ENCODE measurements at regions not wholly inside any gene's neighbourhood (a gene's known extent, or its start where the extent isn't known, plus 50 kb on each side); places are given as distances from the start of the nearest gene placed in this dataset.

DNA sequence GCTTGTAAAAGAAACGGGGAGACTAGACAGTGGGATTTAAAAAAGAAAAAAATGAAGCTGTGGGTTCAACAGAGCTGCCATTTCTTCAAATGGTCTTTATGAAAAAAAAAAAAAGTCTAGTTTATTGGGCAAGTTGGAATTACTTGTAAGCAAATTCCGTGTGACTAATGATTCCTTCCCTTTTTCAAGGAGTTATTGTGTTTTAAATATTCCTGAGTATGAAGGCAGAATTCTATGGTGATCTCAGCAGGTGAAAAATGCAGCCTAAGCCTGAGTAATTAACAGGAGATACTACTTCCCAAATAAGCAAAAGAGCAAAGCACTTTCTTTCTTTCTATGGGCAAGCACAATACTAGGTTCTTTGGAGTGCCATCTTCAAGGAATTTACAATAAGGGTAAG lies 481.9 kb downstream of the ZNF608 start:
- no peak overlapping the region for H3K27ac Mint-ChIP-seq
- ATAC-seq (no peak), DNase-seq (no peak)
- H3K36me3 Mint-ChIP-seq = no peaks in the 10 kb centered on the region
- H3K4me1 Mint-ChIP-seq = no peaks in the 10 kb centered on the region
- peaks cover 3% of the 10 kb centered on the region for H3K9me3 Mint-ChIP-seq (ENCODE audit: low read depth)
- H3K27me3 Mint-ChIP-seq = no peaks in the 10 kb centered on the region
- CTCF ChIA-PET = no interaction called here
- no peak overlapping the region for H3K4me3 Mint-ChIP-seq

DNA sequence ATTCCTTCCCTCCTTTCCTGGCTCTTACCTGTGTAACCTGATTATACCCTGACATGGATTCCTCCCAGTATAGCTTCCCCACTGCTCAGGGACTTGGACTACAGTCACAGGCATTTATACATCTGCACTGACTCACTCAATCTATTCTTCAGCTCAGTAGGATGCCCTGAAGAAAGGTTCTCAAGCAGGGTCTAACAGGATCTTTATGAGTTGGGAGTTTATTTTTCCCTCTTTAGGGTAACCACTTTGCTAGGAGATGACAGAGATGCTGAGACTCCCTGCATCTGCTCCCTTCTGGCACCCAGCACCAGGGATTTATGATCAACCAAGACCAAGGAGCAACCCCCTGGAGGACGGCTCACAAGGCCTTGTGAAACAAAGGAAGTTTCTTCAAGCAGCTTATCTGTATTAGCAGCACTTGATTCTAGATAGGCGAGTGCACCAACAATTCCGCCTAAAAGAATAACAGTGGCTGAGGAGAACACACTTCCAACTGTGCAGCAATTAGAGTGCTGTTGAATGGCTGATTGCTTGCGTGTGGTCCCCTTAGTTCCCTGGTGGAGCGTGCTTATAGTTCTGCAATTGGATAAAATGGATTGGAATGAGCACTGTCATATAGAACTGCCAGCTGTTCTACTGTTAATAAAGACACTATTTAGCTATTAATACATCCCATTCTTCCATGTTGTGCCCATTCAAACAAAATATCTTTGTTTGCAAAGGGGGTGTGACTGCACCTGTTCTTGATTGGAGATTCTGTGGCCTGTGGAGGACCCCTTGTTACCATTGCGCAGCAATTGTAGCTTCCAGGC lies 482.6 kb downstream of the ZNF608 start:
- no peaks in the 10 kb centered on the region for H3K4me1 Mint-ChIP-seq
- no peak overlapping the region for H3K4me3 Mint-ChIP-seq
- ATAC-seq = no peak
- DNase-seq = no peak
- peaks cover 3% of the 10 kb centered on the region for H3K9me3 Mint-ChIP-seq (ENCODE audit: low read depth)
- H3K27ac Mint-ChIP-seq = no peak overlapping the region
- no peaks in the 10 kb centered on the region for H3K36me3 Mint-ChIP-seq
- H3K27me3 Mint-ChIP-seq = no peaks in the 10 kb centered on the region
- CTCF ChIA-PET = no interaction called here

DNA sequence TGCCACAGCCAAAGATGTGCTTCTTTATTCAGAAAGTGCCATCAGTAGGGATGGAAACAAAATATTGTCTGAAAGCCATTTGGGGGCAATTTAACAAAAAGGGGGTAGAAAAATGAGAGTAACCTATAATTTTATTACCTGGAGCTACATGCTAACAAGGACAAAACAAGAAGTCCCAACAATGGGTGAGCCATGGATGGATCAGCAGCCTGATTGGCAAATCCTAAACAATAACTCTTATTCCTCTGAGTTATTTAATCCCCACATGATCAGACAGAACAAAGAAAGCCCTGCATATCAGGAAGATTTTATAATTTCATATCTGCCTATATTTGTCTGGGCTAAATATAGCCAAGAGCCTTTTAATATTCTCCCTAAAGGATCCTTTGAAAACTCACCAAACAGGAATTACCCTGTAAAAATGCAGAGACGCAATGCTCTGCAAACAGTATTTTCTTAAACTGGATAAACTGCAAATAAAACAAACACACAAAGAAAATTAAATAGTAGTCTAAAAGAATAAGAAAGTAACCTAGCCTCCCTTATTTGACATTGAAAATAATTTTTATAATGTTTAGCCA lies 483.4 kb downstream of the ZNF608 start:
- no peak for ATAC-seq
- Mint-ChIP-seq H3K4me3 (no peak overlapping the region), H3K9me3 (ENCODE audit: low read depth) (peaks cover 3% of the 10 kb centered on the region), H3K27me3 (no peaks in the 10 kb centered on the region), H3K4me1 (no peaks in the 10 kb centered on the region), H3K36me3 (no peaks in the 10 kb centered on the region), H3K27ac (no peak overlapping the region)
- no peak for DNase-seq
- CTCF ChIA-PET = no interaction called here

DNA sequence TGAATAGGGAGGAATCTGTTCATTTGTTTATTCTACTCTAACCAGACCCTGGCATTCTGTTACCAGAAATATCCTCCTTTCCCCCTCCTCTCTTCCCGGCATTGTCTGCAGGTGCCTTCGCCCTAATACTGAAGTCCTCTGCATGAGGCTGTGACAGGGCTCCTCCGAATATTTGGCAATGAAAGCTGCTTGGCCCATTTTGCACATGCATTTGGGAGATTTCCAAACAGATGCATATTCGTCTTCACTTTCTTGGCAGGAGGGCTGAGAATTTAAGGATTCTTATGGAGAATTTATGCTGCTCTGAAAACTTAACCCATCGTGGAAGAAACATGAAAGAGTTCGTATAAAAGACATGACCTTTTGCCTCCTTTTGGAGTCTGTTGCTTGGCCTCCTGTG lies 484.0 kb downstream of the ZNF608 start:
- no peak overlapping the region for H3K27ac Mint-ChIP-seq
- CTCF ChIA-PET = no interaction called here
- H3K4me3 Mint-ChIP-seq = no peak overlapping the region
- DNase-seq (no peak), ATAC-seq (no peak)
- H3K4me1 Mint-ChIP-seq = no peaks in the 10 kb centered on the region
- peaks cover 3% of the 10 kb centered on the region for H3K9me3 Mint-ChIP-seq (ENCODE audit: low read depth)
- H3K27me3 Mint-ChIP-seq = no peaks in the 10 kb centered on the region
- H3K36me3 Mint-ChIP-seq = no peaks in the 10 kb centered on the region

DNA sequence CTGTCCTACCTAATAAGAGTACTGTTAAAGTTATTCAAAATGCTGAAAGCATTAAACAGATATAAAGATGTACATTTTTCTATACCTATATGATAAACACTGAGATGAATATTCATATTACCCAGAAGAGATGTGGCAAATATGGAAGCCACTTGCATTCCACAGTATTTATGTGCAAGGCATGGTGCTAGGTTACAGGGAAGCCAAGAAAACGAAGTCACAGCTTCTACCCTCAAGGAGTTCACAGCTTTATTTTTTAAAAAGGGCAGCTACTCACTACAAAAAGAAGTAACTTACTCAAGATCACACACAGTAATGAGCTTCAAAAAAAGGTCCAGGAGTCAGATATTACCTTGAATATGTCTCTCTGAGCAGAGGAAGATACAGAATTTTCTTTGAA lies 484.6 kb downstream of the ZNF608 start:
- peaks cover 3% of the 10 kb centered on the region for H3K9me3 Mint-ChIP-seq (ENCODE audit: low read depth)
- H3K27me3 Mint-ChIP-seq = no peaks in the 10 kb centered on the region
- ATAC-seq (no peak), DNase-seq (no peak)
- H3K36me3 Mint-ChIP-seq = no peaks in the 10 kb centered on the region
- CTCF ChIA-PET = no interaction called here
- no peak overlapping the region for H3K27ac Mint-ChIP-seq
- H3K4me1 Mint-ChIP-seq = no peaks in the 10 kb centered on the region
- no peak overlapping the region for H3K4me3 Mint-ChIP-seq

DNA sequence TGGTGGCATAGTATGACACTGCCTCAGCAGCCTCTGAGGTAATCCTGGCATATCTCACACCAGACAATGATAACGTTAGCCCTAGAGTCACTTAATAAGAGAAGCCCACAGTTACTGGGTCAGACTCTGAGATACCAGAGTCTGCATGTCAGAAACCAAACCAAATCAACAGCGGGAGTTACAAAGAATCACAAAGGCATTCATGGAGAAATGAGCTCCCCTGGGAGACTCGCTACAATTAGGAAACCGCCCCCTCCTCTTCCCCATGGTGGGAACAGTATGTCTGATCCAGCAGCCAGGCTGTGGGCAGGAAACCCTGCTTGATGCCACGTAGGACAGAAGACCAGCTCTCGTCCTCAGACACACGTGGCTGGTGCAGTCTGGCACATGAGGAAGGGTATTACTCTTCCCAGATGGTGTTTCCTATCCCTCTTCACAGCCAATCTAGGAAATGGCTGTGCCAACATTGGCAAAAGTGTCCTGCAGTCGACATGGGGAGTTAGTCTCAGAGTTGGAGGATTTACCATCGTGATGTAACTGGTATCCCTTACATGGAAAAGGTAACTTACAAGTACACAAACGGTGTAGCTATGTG lies 485.4 kb downstream of the ZNF608 start:
- Mint-ChIP-seq H3K27me3 (no peaks in the 10 kb centered on the region), H3K36me3 (no peaks in the 10 kb centered on the region), H3K9me3 (ENCODE audit: low read depth) (peaks cover 3% of the 10 kb centered on the region), H3K27ac (no peak overlapping the region), H3K4me3 (no peak overlapping the region), H3K4me1 (no peaks in the 10 kb centered on the region)
- DNase-seq = no peak
- CTCF ChIA-PET = no interaction called here
- ATAC-seq = no peak

DNA sequence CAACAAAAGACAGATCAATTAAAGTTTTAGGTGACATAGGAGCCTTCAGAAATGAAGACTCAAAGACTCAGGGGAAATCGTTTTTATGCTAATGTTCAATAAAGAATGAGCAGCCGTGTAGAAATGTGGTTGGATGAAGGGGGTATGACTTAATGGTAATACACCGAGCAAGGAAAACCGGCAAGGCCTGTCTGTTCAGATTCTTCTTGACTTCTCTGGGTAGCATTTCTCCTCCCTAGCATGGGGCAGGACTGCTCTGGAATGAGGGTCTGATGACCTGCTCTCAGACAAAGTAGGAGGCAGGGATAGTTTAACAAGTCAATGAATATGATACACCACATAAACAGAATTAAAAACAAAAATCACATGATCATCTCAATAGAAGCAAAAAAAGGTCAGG lies 487.4 kb downstream of the ZNF608 start:
- Mint-ChIP-seq H3K36me3 (no peaks in the 10 kb centered on the region), H3K27ac (no peak overlapping the region), H3K9me3 (ENCODE audit: low read depth) (peaks cover 3% of the 10 kb centered on the region), H3K4me3 (no peak overlapping the region), H3K4me1 (no peaks in the 10 kb centered on the region), H3K27me3 (no peaks in the 10 kb centered on the region)
- CTCF ChIA-PET = no interaction called here
- no peak for ATAC-seq
- DNase-seq = no peak

DNA sequence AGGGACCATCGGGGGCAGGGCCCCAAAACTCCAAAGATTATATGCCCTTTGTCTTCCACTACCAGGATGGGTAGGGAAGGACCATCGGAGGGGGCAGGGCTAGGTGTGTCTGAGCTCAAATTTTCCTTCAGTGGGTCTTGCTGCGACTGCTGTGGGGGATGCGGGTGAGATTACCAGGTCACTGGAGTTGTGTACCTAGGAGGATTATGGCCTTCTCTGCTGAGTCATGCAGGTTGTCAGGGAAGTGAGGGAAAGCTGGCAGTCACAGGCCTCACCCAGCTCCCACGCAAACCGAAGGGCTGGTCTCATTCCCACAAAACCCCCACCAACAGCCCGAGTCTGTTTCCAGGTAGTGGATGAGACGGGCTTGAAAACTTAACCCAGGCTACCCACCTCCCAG lies 489.4 kb downstream of the ZNF608 start:
- DNase-seq = no peak
- Mint-ChIP-seq H3K9me3 (ENCODE audit: low read depth) (peaks cover 3% of the 10 kb centered on the region), H3K27me3 (no peaks in the 10 kb centered on the region), H3K36me3 (no peaks in the 10 kb centered on the region), H3K4me1 (no peaks in the 10 kb centered on the region), H3K4me3 (no peak overlapping the region), H3K27ac (no peak overlapping the region)
- ATAC-seq = no peak
- CTCF ChIA-PET = no interaction called here

DNA sequence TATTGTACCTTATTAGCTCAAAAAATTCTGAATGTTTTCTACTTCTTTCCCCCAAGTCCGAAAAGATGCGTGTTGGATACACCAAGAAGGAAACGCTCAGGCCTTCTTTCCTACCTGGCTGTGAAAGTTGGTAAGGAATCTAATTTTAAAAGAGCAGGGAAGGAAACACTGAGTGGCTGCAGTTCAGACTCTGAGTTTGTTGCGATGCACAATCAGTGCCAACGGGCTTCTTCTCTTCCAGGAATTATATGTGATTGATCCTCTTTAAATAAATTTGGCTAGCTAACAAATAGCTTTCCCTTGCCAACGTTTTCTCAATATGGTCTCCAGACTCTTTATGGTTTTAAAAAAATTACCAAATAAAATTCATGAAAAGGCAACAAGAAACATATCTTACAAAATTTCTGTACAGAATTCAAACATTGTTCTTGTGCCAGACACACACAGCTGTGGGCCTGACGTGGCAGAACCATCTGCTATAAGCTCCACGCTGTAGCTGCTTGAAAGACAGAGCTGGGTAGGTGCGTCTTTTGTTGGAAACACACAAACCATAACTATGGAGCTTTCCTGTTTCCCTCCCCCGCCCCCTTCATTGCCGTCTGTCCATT lies 493.1 kb downstream of the ZNF608 start:
- Mint-ChIP-seq H3K36me3 (no peaks in the 10 kb centered on the region), H3K4me3 (no peak overlapping the region), H3K27me3 (no peaks in the 10 kb centered on the region), H3K4me1 (no peaks in the 10 kb centered on the region), H3K27ac (no peak overlapping the region), H3K9me3 (ENCODE audit: low read depth) (no peaks in the 10 kb centered on the region)
- no peak for DNase-seq
- no peak for ATAC-seq
- CTCF ChIA-PET = no interaction called here

DNA sequence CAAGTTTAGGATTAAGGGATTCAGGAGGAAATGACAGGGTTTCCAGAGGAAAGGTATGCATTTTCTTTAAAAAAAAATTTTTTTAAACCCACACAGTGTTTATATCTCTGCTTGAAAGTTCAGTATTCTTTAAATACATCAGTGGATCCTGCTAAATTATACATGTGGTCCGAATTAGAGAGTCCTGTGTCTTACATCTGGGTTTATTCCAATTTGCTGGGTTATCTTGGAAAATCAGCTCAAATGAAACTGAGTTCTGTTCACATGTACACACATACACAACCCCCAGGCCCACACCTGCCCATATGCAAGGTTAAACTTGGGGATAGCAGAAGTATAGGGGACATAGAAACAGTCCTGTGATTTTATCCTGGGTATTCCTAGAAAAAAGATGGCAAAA lies 493.7 kb downstream of the ZNF608 start:
- DNase-seq (no peak), ATAC-seq (no peak)
- Mint-ChIP-seq H3K9me3 (ENCODE audit: low read depth) (no peaks in the 10 kb centered on the region), H3K27me3 (no peaks in the 10 kb centered on the region), H3K4me3 (no peak overlapping the region), H3K36me3 (no peaks in the 10 kb centered on the region), H3K4me1 (no peaks in the 10 kb centered on the region), H3K27ac (no peak overlapping the region)
- CTCF ChIA-PET = no interaction called here

DNA sequence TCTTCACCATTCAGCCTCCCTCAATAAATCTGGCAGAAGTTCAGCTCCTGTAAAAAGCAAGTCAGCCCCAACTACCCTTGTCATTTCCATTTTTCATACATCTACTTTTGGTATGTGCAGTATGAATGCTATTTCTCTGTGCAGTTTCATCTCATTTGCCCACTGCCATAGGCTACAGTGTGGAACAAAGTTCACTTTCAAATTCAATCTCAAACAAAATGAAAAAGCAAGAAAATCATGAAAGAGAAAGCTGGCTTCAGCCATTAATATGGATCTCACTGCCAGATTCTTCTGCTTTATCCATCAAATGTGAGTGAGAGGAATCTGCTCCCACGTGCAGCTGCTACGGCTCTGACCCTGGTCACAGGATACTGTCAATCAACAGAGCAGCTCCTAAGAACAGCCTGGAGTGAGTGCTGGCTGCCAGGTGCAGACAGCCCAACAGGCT lies 494.2 kb downstream of the ZNF608 start:
- H3K36me3 Mint-ChIP-seq = no peaks in the 10 kb centered on the region
- H3K4me1 Mint-ChIP-seq = no peaks in the 10 kb centered on the region
- CTCF ChIA-PET = no interaction called here
- no peak overlapping the region for H3K4me3 Mint-ChIP-seq
- no peak overlapping the region for H3K27ac Mint-ChIP-seq
- DNase-seq = no peak
- no peaks in the 10 kb centered on the region for H3K9me3 Mint-ChIP-seq (ENCODE audit: low read depth)
- no peak for ATAC-seq
- no peaks in the 10 kb centered on the region for H3K27me3 Mint-ChIP-seq

DNA sequence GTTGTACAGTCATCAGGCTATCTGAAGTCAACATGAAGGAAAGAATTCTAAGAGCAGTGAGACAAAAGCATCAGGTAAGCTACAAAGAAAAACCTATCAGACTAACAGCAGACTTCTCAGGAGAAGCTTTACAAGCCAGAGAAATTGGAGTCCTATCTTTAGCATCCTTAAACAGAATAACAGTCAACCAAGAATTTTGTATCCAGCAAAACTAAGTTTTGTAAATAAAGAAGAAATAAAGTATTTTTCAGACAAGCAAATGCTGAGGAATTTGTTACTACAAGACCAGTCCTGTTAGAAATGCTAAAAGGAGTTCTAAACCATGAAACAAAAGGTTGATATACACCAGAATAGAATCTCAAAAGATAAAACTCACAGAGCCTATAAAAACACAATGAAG lies 501.2 kb downstream of the ZNF608 start:
- DNase-seq (no peak), ATAC-seq (no peak)
- Mint-ChIP-seq H3K4me1 (no peaks in the 10 kb centered on the region), H3K9me3 (ENCODE audit: low read depth) (peaks cover 8% of the 10 kb centered on the region), H3K27me3 (no peaks in the 10 kb centered on the region), H3K36me3 (no peaks in the 10 kb centered on the region), H3K27ac (no peak overlapping the region), H3K4me3 (no peak overlapping the region)
- CTCF ChIA-PET = no interaction called here

DNA sequence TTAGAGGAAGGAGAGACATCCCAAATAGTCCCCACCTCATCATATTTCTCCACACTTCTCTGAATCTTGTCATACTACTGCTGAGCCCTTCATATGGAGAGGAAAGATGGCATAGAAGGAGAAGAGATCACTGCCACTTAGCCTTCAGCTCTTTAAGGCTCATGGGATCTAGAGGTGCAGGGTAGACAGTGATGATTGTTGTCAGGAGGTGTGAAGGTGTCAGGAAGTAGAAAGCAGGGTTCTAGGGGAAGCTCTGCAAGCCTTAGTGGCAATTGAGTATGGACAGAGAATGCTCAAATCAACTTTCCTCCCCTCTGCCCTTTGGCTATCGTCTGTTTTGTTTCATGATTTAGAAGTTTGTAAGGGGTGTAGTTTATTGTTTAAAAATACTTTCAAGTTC lies 505.7 kb downstream of the ZNF608 start:
- Mint-ChIP-seq H3K9me3 (ENCODE audit: low read depth) (peaks cover 4% of the 10 kb centered on the region), H3K4me3 (no peak overlapping the region), H3K27ac (no peak overlapping the region), H3K36me3 (no peaks in the 10 kb centered on the region), H3K27me3 (no peaks in the 10 kb centered on the region), H3K4me1 (no peaks in the 10 kb centered on the region)
- DNase-seq (no peak), ATAC-seq (no peak)
- CTCF ChIA-PET = no interaction called here

DNA sequence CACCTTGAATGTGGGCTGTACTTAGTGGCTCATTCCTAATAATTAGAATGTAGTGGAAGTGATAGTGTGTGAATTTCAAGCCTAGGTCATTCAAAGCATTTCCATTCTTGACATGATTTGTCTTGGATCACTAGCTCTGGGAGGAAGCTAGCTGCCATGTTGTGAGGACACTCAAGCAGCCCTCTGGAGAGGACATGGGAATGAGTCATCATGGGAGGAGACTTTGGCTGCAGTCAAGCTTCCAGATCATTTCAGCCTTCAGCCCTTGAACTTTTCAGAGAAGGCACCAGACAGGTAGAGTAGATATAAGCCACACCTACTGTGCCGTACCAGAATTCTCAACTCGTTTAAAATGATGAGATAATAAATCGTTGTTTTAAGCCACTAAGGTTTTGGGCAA lies 506.9 kb downstream of the ZNF608 start:
- DNase-seq (no peak), ATAC-seq (no peak)
- Mint-ChIP-seq H3K4me3 (no peak overlapping the region), H3K27ac (no peak overlapping the region), H3K4me1 (no peaks in the 10 kb centered on the region), H3K9me3 (ENCODE audit: low read depth) (peaks cover 3% of the 10 kb centered on the region), H3K27me3 (no peaks in the 10 kb centered on the region), H3K36me3 (no peaks in the 10 kb centered on the region)
- CTCF ChIA-PET = no interaction called here
